KOPT-K1 (cell line): ENCODE measurements at regions not wholly inside any gene's neighbourhood (a gene's known extent, or its start where the extent isn't known, plus 50 kb on each side); places are given as distances from the start of the nearest gene placed in this dataset.
"Not testable (repeated sequence)": the region's sequence is repeated elsewhere in the genome, so short reads cannot be mapped to it uniquely, and the experiment has no call there.

Source experiments
- H3K27ac ChIP-seq: fragments of 200-600 bp; sonication (generic); 2 replicates; pipeline ENCODE4 v1.5.1; 2016; ENCODE audit warnings: antibody characterized with exemption, mild to moderate bottlenecking, low read depth, low read length; ENCODE audit not compliant: poor library complexity, severe bottlenecking
- H3K36me3 ChIP-seq: fragments of 200-600 bp; sonication (generic); 2 replicates; pipeline ENCODE4 v1.5.1; 2017; ENCODE audit warnings: antibody characterized with exemption, mild to moderate bottlenecking, low read length, moderate library complexity; ENCODE audit not compliant: insufficient read depth
- H3K9me3 ChIP-seq: fragments of 200-600 bp; sonication (generic); 2 replicates; pipeline ENCODE4 v1.5.1; 2017; ENCODE audit warnings: antibody characterized with exemption, low read length, mild to moderate bottlenecking; ENCODE audit not compliant: insufficient read depth, poor library complexity, severe bottlenecking

GRCh38 chr7:150147524-150147923 lies 175.6 kb upstream of the LRRC61 start:
- H3K27ac ChIP-seq, H3K36me3 ChIP-seq, H3K9me3 ChIP-seq: not testable (repeated sequence)

DNA sequence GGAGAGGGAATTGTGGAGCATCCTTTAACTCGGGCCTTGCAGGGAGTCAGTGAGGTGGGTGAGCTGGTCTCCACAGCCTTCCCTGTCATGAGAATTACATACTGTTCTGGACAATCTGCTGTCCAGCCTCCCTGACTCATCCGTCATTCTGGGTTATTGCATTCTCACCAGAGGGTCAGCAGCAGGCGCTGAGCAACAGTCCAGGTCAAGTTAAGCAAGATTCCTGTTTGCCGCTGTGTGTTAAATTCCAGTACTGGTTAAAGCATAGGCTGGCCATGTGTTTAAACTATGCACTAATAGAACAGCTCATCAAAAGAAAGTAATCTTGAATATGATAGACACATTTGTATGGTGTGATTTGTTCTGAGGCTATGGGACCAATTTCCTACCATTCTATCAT lies 167.1 kb upstream of the LRRC61 start:
- not testable (repeated sequence) for H3K36me3 ChIP-seq, H3K9me3 ChIP-seq, H3K27ac ChIP-seq

GRCh38 chr7:150158696-150159095 lies 164.5 kb upstream of the LRRC61 start:
- not testable (repeated sequence) for H3K9me3 ChIP-seq, H3K27ac ChIP-seq, H3K36me3 ChIP-seq

DNA sequence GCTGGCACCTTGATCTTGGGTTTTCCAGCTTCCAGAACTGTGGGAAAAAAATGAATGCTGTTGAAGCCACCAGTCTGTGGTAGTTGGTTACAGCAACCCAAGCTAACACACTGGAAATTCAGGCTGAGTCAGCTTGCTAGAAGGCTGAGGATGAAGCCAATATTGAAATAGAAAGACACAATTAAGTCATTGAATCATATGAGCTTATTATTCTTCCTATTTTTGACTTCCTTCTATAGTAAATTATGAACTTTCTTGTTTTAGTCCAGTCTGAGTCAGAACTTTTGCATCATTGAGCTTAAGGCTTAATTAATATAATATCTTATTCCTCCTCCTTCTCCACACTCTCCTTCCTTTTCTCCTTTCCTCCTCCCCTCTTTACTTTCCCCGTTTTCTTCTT lies 153.6 kb upstream of the LRRC61 start:
- not testable (repeated sequence) for H3K36me3 ChIP-seq, H3K9me3 ChIP-seq, H3K27ac ChIP-seq

DNA sequence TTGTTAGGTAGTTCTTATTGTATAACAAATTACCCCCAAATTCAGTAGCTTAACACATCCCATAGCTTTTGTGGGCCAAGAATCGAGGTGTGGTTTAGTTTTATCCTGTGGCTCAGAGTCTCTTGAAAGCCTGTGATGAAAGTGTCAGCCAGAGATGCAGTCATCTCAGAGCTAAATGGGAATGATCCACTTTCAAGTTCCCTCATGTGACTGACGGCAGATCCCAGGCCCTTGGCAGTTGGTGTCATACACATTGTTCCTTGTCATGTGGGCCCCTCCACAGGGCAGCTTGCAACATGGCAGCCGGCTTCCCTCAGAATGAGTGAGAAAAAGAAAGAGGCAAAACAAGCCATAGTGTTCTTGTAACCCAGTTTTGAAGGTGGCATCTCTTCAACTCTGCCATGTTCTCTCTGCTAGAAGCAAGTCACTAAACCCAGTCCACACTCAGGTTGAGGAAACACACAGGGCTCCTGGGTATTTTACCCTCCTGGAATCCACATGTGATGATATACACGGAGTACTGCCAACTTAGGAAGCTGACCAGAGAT lies 153.1 kb upstream of the LRRC61 start:
- H3K9me3 ChIP-seq, H3K36me3 ChIP-seq, H3K27ac ChIP-seq: not testable (repeated sequence)

DNA sequence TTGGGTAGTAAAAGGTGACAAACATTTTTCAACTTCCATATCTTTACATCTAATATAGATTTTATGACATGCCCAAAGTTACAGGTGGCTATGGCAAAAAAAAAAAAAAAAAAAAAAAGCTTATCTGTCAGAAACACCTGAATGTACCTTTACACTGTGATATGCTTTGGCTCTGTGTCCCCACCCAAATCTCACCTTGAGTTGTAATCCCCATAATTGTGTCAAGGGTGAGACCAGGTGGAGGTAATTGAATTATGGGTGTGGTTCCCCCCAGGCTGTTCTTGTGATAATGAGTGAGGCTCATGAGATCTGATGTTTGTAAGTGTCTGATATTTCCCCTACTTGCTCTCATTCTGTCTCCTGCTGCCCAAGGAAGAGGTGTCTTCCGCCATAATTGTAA lies 139.6 kb upstream of the LRRC61 start:
- not testable (repeated sequence) for H3K27ac ChIP-seq

DNA sequence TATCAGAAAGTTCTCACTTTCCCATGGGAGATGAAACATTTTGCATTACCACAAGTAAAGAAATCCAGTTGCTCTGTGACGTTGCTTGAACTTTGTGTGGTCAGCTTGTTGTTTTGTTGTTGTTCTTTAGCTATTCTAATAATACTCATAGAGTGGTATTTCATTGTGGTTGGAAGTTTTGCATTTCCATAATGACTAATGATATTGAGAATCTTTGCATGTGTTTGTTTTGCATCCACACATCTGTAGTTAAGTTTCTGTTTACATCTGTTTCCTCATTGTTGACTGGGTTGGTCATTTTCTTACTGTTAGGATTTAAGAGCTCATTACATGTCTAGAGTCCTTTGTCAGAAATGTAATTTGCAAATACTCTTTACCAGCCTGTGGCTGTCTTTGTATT lies 133.2 kb upstream of the LRRC61 start:
- not testable (repeated sequence) for H3K27ac ChIP-seq, H3K36me3 ChIP-seq, H3K9me3 ChIP-seq

More for the DNA sequence above, 139.6 kb upstream of the LRRC61 start:
- H3K36me3 ChIP-seq, H3K9me3 ChIP-seq: not testable (repeated sequence)

- H3K27ac ChIP-seq, H3K9me3 ChIP-seq, H3K36me3 ChIP-seq: not testable (repeated sequence)
Measured at GRCh38 chr7:150192541-150192940, 130.6 kb upstream of the LRRC61 start.

DNA sequence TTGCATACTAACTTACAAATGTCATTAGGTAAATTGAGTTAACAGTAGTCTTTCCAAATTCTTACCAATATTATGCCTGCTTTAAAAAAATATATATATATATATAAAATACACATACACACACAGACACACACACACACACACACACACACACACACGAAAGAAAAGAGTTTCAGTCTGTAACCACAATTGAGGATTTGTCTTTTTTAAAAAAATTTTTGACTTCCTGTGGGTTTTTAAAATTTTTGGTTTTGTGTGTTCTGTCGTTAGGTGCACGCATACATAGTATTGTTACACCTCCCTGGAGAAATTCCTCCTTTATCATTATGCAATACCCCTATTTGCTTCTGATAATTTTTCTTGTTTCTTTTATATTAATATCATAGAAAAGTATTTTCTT lies 129.3 kb upstream of the LRRC61 start:
- not testable (repeated sequence) for H3K27ac ChIP-seq, H3K9me3 ChIP-seq, H3K36me3 ChIP-seq
